Cardiac muscle cell (in vitro differentiated cells and primary cell): ENCODE measurements at regions not wholly inside any gene's neighbourhood (a gene's known extent, or its start where the extent isn't known, plus 50 kb on each side); places are given as distances from the start of the nearest gene placed in this dataset.

ENCODE experiments used
- DNase-seq, 2 donors: peaks; one replicate each; pipeline versions ENCODE4 v3.0.0 to v3.0.0-alpha.2; 2010 to 2017; ENCODE audit warnings: low read depth in 1 of 2, low spot score in 1 of 2
- H3K27ac ChIP-seq: fragments of 200-600 bp; sonication (generic); 2 replicates; pipeline ENCODE4 v1.5.1; 2016
- H3K27me3 ChIP-seq: fragments of 200-600 bp; sonication (generic); 2 replicates; pipeline ENCODE4 v1.6.0; 2016; ENCODE audit warnings: control low read depth
- H3K36me3 ChIP-seq: fragments of 200-600 bp; sonication (generic); 2 replicates; pipeline ENCODE4 v1.5.1; 2016; ENCODE audit warnings: control low read depth
- H3K4me1 ChIP-seq: fragments of 200-600 bp; sonication (generic); 2 replicates; pipeline ENCODE4 v1.8.1; 2017; ENCODE audit warnings: low read depth, mild to moderate bottlenecking, mixed run types
- H3K4me3 ChIP-seq: fragments of 200-600 bp; sonication (generic); 2 replicates; pipeline ENCODE4 v1.5.1; 2016; ENCODE audit warnings: mild to moderate bottlenecking
- H3K9me3 ChIP-seq: fragments of 200-600 bp; sonication (generic); 2 replicates; pipeline ENCODE4 v1.5.1; 2017; ENCODE audit warnings: low read depth, mild to moderate bottlenecking, control low read depth
- CTCF ChIP-seq: IDR thresholded peaks from 2 replicates; pipeline ENCODE4 v1.5.1; 2012; ENCODE audit warnings: low read depth, mild to moderate bottlenecking, low read length

GRCh38 chr15:94059013-94059587 lies 172.3 kb upstream of the MCTP2 start:
- no peaks in the 10 kb centered on the region for H3K9me3 ChIP-seq
- H3K4me3 ChIP-seq = no peak overlapping the region
- H3K27ac ChIP-seq = no peak overlapping the region
- no peaks in the 10 kb centered on the region for H3K36me3 ChIP-seq
- H3K4me1 ChIP-seq = no peaks in the 10 kb centered on the region
- DNase-seq = no peak
- TF ChIP-seq CTCF = no peak
- H3K27me3 ChIP-seq = peaks cover 8% of the 10 kb centered on the region

GRCh38 chr15:94057305-94057704 lies 174.1 kb upstream of the MCTP2 start:
- H3K9me3 ChIP-seq = no peaks in the 10 kb centered on the region
- H3K4me3 ChIP-seq = no peak overlapping the region
- no peaks in the 10 kb centered on the region for H3K36me3 ChIP-seq
- TF ChIP-seq CTCF = no peak
- H3K27ac ChIP-seq = no peak overlapping the region
- H3K27me3 ChIP-seq = peaks cover 8% of the 10 kb centered on the region
- DNase-seq = no peak
- no peaks in the 10 kb centered on the region for H3K4me1 ChIP-seq

GRCh38 chr15:94056314-94056713 lies 175.0 kb upstream of the MCTP2 start:
- Histone ChIP-seq H3K4me3 (no peak overlapping the region), H3K27ac (no peak overlapping the region)
- no peak for DNase-seq

GRCh38 chr15:94053626-94054025 lies 177.7 kb upstream of the MCTP2 start:
- no peak overlapping the region for H3K4me3 ChIP-seq
- H3K4me1 ChIP-seq = no peaks in the 10 kb centered on the region
- no peaks in the 10 kb centered on the region for H3K9me3 ChIP-seq
- no peaks in the 10 kb centered on the region for H3K27me3 ChIP-seq
- H3K27ac ChIP-seq = no peak overlapping the region
- no peak for DNase-seq
- TF ChIP-seq CTCF = no peak
- no peaks in the 10 kb centered on the region for H3K36me3 ChIP-seq

More at GRCh38 chr15:94056314-94056713, 175.0 kb upstream of the MCTP2 start:
- Histone ChIP-seq H3K27me3 (peaks cover 8% of the 10 kb centered on the region), H3K9me3 (no peaks in the 10 kb centered on the region), H3K4me1 (no peaks in the 10 kb centered on the region), H3K36me3 (no peaks in the 10 kb centered on the region)
- no peak for TF ChIP-seq CTCF

GRCh38 chr15:94052711-94053110 lies 178.7 kb upstream of the MCTP2 start:
- no peaks in the 10 kb centered on the region for H3K9me3 ChIP-seq
- no peaks in the 10 kb centered on the region for H3K36me3 ChIP-seq
- no peak overlapping the region for H3K4me3 ChIP-seq
- no peak overlapping the region for H3K27ac ChIP-seq
- no peaks in the 10 kb centered on the region for H3K4me1 ChIP-seq
- no peak for DNase-seq
- TF ChIP-seq CTCF = no peak
- no peaks in the 10 kb centered on the region for H3K27me3 ChIP-seq

- no peak overlapping the region for H3K4me3 ChIP-seq
- no peaks in the 10 kb centered on the region for H3K4me1 ChIP-seq
- no peaks in the 10 kb centered on the region for H3K27me3 ChIP-seq
- no peaks in the 10 kb centered on the region for H3K36me3 ChIP-seq
- TF ChIP-seq CTCF = no peak
- DNase-seq = no peak
- no peaks in the 10 kb centered on the region for H3K9me3 ChIP-seq
- no peak overlapping the region for H3K27ac ChIP-seq
Measured at GRCh38 chr15:94047566-94047965, 183.8 kb upstream of the MCTP2 start.
